ENCODE measurements at regions not wholly inside any gene's neighbourhood (a gene's known extent, or its start where the extent isn't known, plus 50 kb on each side); places are given as distances from the start of the nearest gene placed in this dataset.

- no peak overlapping the region for H2AFZ ChIP-seq (ENCODE audit: low read length)
- H2BK5ac ChIP-seq (ENCODE audit: low read depth, low read length): no peak overlapping the region
- H2AK5ac ChIP-seq (ENCODE audit: low read depth, low read length): no peak overlapping the region
- no peak overlapping the region for H3K9ac ChIP-seq (replicated peaks in 1 of 4; ENCODE audit: extremely low read depth in 1 of 4, low read depth in 3 of 4, low read length in 3 of 4)
- no peaks in the 10 kb centered on the region for H3K9me3 ChIP-seq (ENCODE audit: insufficient read depth in 2 of 2, low read depth in 1 of 2, low read length in 1 of 2)
- no peak overlapping the region for H2BK15ac ChIP-seq (ENCODE audit: low read length)
- no peak overlapping the region for H2BK120ac ChIP-seq (replicated peaks; ENCODE audit: low read depth, low read length)
- no peak overlapping the region for H4K91ac ChIP-seq (replicated peaks; ENCODE audit: insufficient read length, low read length)
- no peak overlapping the region for H3K4me3 ChIP-seq (ENCODE audit: extremely low read depth in 1 of 4, insufficient read depth in 2 of 4, low read depth in 3 of 4, low read length in 4 of 4)
- H2BK12ac ChIP-seq (ENCODE audit: low read depth, low read length): no peak overlapping the region
- peaks cover 0 to 3% (median 0%) of the 10 kb centered on the region in 4 experiments; a peak in 1 of 7 replicates for H3K4me1 ChIP-seq (replicated peaks in 1 of 4; ENCODE audit: control insufficient read depth in 3 of 4, insufficient read depth in 4 of 4, low read length in 3 of 4)
- FAIRE-seq (no peak), DNase-seq (ENCODE audit: low read depth in 1 of 2, low spot score in 2 of 2) (no peak)
- H3K79me1 ChIP-seq (ENCODE audit: low read depth, low read length): no peaks in the 10 kb centered on the region
- no peaks in the 10 kb centered on the region for H3K79me2 ChIP-seq (ENCODE audit: control insufficient read depth in 1 of 2, insufficient read depth in 2 of 2, low read length in 2 of 2)
- H3K4me2 ChIP-seq (ENCODE audit: insufficient read depth in 1 of 2, low read depth in 2 of 2, low read length in 2 of 2): no peak overlapping the region
- H3K56ac ChIP-seq (replicated peaks; ENCODE audit: insufficient read length, low read depth, low read length): no peak overlapping the region
- no peaks in the 10 kb centered on the region for H3K23me2 ChIP-seq (ENCODE audit: low read depth, low read length)
- H3K27me3 ChIP-seq (replicated peaks in 1 of 4; ENCODE audit: control insufficient read depth in 3 of 4, extremely low read depth in 1 of 4, insufficient read depth in 3 of 4, low read length in 3 of 4): no peaks in the 10 kb centered on the region
- no peaks in the 10 kb centered on the region for H3K36me3 ChIP-seq (ENCODE audit: control insufficient read depth in 2 of 4, insufficient read depth in 4 of 4, low read length in 3 of 4)
- no peak overlapping the region for H3K23ac ChIP-seq (ENCODE audit: insufficient read length)
- POLR2A ChIA-PET (ENCODE audit: partially characterized antibody): no interaction called here
- H4K8ac ChIP-seq (ENCODE audit: extremely low read depth, insufficient read depth, low read length): no peak overlapping the region
- no peak overlapping the region for H3K18ac ChIP-seq (ENCODE audit: extremely low read depth, low read length)
- H3K4ac ChIP-seq (replicated peaks; ENCODE audit: insufficient read length, low read depth, low read length): no peak overlapping the region
- no peak overlapping the region for H2BK20ac ChIP-seq (ENCODE audit: low read length)
- H4K20me1 ChIP-seq (replicated peaks in 1 of 2; ENCODE audit: control insufficient read depth in 1 of 2, insufficient read depth in 2 of 2, low read length in 2 of 2): no peaks in the 10 kb centered on the region
- H3K14ac ChIP-seq (ENCODE audit: insufficient read length): peak overlapping the region; percentile 16
- no peak overlapping the region for H4K5ac ChIP-seq (ENCODE audit: insufficient read length, low read depth, low read length)
- CTCF ChIA-PET (ENCODE audit: partially characterized antibody): no interaction called here
- 94% methylated on average over 3 of the region's 3 CpGs; no CpG with 5 or more reads in 1 of the 2 experiments for WGBS, 2 experiments (ENCODE audit: extremely low coverage in 1 of 2, insufficient coverage in 1 of 2, insufficient read length in 1 of 2, insufficient replicate concordance in 2 of 2, low coverage in 1 of 2, low lambda C conversion rate in 2 of 2, missing lambda C conversion rate in 1 of 2)
- H3K27ac ChIP-seq (ENCODE audit: low read depth, low read length): no peak overlapping the region
- TF ChIP-seq, protein P1, sequence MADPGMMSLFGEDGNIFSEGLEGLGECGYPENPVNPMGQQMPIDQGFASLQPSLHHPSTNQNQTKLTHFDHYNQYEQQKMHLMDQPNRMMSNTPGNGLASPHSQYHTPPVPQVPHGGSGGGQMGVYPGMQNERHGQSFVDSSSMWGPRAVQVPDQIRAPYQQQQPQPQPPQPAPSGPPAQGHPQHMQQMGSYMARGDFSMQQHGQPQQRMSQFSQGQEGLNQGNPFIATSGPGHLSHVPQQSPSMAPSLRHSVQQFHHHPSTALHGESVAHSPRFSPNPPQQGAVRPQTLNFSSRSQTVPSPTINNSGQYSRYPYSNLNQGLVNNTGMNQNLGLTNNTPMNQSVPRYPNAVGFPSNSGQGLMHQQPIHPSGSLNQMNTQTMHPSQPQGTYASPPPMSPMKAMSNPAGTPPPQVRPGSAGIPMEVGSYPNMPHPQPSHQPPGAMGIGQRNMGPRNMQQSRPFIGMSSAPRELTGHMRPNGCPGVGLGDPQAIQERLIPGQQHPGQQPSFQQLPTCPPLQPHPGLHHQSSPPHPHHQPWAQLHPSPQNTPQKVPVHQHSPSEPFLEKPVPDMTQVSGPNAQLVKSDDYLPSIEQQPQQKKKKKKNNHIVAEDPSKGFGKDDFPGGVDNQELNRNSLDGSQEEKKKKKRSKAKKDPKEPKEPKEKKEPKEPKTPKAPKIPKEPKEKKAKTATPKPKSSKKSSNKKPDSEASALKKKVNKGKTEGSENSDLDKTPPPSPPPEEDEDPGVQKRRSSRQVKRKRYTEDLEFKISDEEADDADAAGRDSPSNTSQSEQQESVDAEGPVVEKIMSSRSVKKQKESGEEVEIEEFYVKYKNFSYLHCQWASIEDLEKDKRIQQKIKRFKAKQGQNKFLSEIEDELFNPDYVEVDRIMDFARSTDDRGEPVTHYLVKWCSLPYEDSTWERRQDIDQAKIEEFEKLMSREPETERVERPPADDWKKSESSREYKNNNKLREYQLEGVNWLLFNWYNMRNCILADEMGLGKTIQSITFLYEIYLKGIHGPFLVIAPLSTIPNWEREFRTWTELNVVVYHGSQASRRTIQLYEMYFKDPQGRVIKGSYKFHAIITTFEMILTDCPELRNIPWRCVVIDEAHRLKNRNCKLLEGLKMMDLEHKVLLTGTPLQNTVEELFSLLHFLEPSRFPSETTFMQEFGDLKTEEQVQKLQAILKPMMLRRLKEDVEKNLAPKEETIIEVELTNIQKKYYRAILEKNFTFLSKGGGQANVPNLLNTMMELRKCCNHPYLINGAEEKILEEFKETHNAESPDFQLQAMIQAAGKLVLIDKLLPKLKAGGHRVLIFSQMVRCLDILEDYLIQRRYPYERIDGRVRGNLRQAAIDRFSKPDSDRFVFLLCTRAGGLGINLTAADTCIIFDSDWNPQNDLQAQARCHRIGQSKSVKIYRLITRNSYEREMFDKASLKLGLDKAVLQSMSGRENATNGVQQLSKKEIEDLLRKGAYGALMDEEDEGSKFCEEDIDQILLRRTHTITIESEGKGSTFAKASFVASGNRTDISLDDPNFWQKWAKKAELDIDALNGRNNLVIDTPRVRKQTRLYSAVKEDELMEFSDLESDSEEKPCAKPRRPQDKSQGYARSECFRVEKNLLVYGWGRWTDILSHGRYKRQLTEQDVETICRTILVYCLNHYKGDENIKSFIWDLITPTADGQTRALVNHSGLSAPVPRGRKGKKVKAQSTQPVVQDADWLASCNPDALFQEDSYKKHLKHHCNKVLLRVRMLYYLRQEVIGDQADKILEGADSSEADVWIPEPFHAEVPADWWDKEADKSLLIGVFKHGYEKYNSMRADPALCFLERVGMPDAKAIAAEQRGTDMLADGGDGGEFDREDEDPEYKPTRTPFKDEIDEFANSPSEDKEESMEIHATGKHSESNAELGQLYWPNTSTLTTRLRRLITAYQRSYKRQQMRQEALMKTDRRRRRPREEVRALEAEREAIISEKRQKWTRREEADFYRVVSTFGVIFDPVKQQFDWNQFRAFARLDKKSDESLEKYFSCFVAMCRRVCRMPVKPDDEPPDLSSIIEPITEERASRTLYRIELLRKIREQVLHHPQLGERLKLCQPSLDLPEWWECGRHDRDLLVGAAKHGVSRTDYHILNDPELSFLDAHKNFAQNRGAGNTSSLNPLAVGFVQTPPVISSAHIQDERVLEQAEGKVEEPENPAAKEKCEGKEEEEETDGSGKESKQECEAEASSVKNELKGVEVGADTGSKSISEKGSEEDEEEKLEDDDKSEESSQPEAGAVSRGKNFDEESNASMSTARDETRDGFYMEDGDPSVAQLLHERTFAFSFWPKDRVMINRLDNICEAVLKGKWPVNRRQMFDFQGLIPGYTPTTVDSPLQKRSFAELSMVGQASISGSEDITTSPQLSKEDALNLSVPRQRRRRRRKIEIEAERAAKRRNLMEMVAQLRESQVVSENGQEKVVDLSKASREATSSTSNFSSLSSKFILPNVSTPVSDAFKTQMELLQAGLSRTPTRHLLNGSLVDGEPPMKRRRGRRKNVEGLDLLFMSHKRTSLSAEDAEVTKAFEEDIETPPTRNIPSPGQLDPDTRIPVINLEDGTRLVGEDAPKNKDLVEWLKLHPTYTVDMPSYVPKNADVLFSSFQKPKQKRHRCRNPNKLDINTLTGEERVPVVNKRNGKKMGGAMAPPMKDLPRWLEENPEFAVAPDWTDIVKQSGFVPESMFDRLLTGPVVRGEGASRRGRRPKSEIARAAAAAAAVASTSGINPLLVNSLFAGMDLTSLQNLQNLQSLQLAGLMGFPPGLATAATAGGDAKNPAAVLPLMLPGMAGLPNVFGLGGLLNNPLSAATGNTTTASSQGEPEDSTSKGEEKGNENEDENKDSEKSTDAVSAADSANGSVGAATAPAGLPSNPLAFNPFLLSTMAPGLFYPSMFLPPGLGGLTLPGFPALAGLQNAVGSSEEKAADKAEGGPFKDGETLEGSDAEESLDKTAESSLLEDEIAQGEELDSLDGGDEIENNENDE (IDR thresholded peaks at IDR 0.05; ENCODE audit: insufficient replicate concordance, low read length): no peak
Measured at GRCh38 chr20:6579824-6580223, 187.7 kb upstream of the BMP2 start.
